ENCODE measurements at regions not wholly inside any gene's neighbourhood (a gene's known extent, or its start where the extent isn't known, plus 50 kb on each side); places are given as distances from the start of the nearest gene placed in this dataset.

GRCh38 chr3:182244222-182244971 is 532.7 kb downstream of the SOX2 start:
- Histone ChIP-seq H3K9me3 (ENCODE audit: low read depth, low read length) (no peaks in the 10 kb centered on the region), H3K4me3 (ENCODE audit: insufficient read depth, low read length) (no peak overlapping the region), H3K4me1 (ENCODE audit: insufficient read depth, low read length) (no peaks in the 10 kb centered on the region), H3K27me3 (ENCODE audit: insufficient read depth, low read length) (no peaks in the 10 kb centered on the region), H4K20me1 (ENCODE audit: insufficient read depth, low read length) (no peaks in the 10 kb centered on the region), H3K79me2 (ENCODE audit: insufficient read depth, low read length) (no peaks in the 10 kb centered on the region), H2AFZ (ENCODE audit: low read length) (no peak overlapping the region), H3K36me3 (ENCODE audit: insufficient read depth, low read length) (no peaks in the 10 kb centered on the region), H3K27ac (ENCODE audit: low read depth, low read length) (no peak overlapping the region), H3K4me2 (ENCODE audit: insufficient read depth, low read length) (no peak overlapping the region)
- TF ChIP-seq CTCF (IDR thresholded peaks at IDR 0.05; ENCODE audit: extremely low read depth, low read depth, low read length): no peak
- DNase-seq (ENCODE audit: insufficient read length, low spot score, missing footprints): no peak

GRCh38 chr3:182245059-182245458 is 533.3 kb downstream of the SOX2 start:
- no peaks in the 10 kb centered on the region for H3K9me3 ChIP-seq (ENCODE audit: low read depth, low read length)
- H4K20me1 ChIP-seq (ENCODE audit: insufficient read depth, low read length): no peaks in the 10 kb centered on the region
- no peaks in the 10 kb centered on the region for H3K36me3 ChIP-seq (ENCODE audit: insufficient read depth, low read length)
- no peak for TF ChIP-seq CTCF (IDR thresholded peaks at IDR 0.05; ENCODE audit: extremely low read depth, low read depth, low read length)
- H3K4me1 ChIP-seq (ENCODE audit: insufficient read depth, low read length): no peaks in the 10 kb centered on the region
- no peak overlapping the region for H3K4me3 ChIP-seq (ENCODE audit: insufficient read depth, low read length)
- H3K4me2 ChIP-seq (ENCODE audit: insufficient read depth, low read length): no peak overlapping the region
- no peaks in the 10 kb centered on the region for H3K79me2 ChIP-seq (ENCODE audit: insufficient read depth, low read length)
- H3K27ac ChIP-seq (ENCODE audit: low read depth, low read length): no peak overlapping the region
- no peak overlapping the region for H2AFZ ChIP-seq (ENCODE audit: low read length)
- no peak for DNase-seq (ENCODE audit: insufficient read length, low spot score, missing footprints)
- no peaks in the 10 kb centered on the region for H3K27me3 ChIP-seq (ENCODE audit: insufficient read depth, low read length)

- no peak overlapping the region for H2AFZ ChIP-seq (ENCODE audit: low read length)
- no peaks in the 10 kb centered on the region for H3K4me1 ChIP-seq (ENCODE audit: insufficient read depth, low read length)
- H3K4me2 ChIP-seq (ENCODE audit: insufficient read depth, low read length): no peak overlapping the region
- no peaks in the 10 kb centered on the region for H3K9me3 ChIP-seq (ENCODE audit: low read depth, low read length)
- no peaks in the 10 kb centered on the region for H4K20me1 ChIP-seq (ENCODE audit: insufficient read depth, low read length)
- no peaks in the 10 kb centered on the region for H3K27me3 ChIP-seq (ENCODE audit: insufficient read depth, low read length)
- no peak overlapping the region for H3K4me3 ChIP-seq (ENCODE audit: insufficient read depth, low read length)
- TF ChIP-seq CTCF (IDR thresholded peaks at IDR 0.05; ENCODE audit: extremely low read depth, low read depth, low read length): no peak
- no peak overlapping the region for H3K27ac ChIP-seq (ENCODE audit: low read depth, low read length)
- DNase-seq (ENCODE audit: insufficient read length, low spot score, missing footprints): no peak
- no peaks in the 10 kb centered on the region for H3K79me2 ChIP-seq (ENCODE audit: insufficient read depth, low read length)
- H3K36me3 ChIP-seq (ENCODE audit: insufficient read depth, low read length): no peaks in the 10 kb centered on the region
These were observed 535.1 kb downstream of the SOX2 start for GRCh38 chr3:182246870-182247269.

GRCh38 chr3:182248349-182248880 is 536.7 kb downstream of the SOX2 start:
- Histone ChIP-seq H3K27me3 (ENCODE audit: insufficient read depth, low read length) (no peaks in the 10 kb centered on the region), H3K4me1 (ENCODE audit: insufficient read depth, low read length) (no peaks in the 10 kb centered on the region), H3K79me2 (ENCODE audit: insufficient read depth, low read length) (no peaks in the 10 kb centered on the region), H3K36me3 (ENCODE audit: insufficient read depth, low read length) (no peaks in the 10 kb centered on the region), H3K27ac (ENCODE audit: low read depth, low read length) (no peak overlapping the region), H4K20me1 (ENCODE audit: insufficient read depth, low read length) (no peaks in the 10 kb centered on the region), H2AFZ (ENCODE audit: low read length) (no peak overlapping the region), H3K4me2 (ENCODE audit: insufficient read depth, low read length) (no peak overlapping the region), H3K9me3 (ENCODE audit: low read depth, low read length) (no peaks in the 10 kb centered on the region), H3K4me3 (ENCODE audit: insufficient read depth, low read length) (no peak overlapping the region)
- DNase-seq (ENCODE audit: insufficient read length, low spot score, missing footprints): no peak
- TF ChIP-seq CTCF (IDR thresholded peaks at IDR 0.05; ENCODE audit: extremely low read depth, low read depth, low read length): no peak
